Kidney tubule cell (primary cell): ENCODE measurements at regions not wholly inside any gene's neighbourhood (a gene's known extent, or its start where the extent isn't known, plus 50 kb on each side); places are given as distances from the start of the nearest gene placed in this dataset.
"Not testable (repeated sequence)": the region's sequence is repeated elsewhere in the genome, so short reads cannot be mapped to it uniquely, and the experiment has no call there.

ENCODE experiments used
- DNase-seq: peaks from one replicate; pipeline ENCODE4 v3.0.0-alpha.2; 2018; ENCODE audit warnings: low spot score

- DNase-seq = no peak
Measured at GRCh38 chr1:213417846-213418245, 366.8 kb downstream of the RPS6KC1 start.

DNA sequence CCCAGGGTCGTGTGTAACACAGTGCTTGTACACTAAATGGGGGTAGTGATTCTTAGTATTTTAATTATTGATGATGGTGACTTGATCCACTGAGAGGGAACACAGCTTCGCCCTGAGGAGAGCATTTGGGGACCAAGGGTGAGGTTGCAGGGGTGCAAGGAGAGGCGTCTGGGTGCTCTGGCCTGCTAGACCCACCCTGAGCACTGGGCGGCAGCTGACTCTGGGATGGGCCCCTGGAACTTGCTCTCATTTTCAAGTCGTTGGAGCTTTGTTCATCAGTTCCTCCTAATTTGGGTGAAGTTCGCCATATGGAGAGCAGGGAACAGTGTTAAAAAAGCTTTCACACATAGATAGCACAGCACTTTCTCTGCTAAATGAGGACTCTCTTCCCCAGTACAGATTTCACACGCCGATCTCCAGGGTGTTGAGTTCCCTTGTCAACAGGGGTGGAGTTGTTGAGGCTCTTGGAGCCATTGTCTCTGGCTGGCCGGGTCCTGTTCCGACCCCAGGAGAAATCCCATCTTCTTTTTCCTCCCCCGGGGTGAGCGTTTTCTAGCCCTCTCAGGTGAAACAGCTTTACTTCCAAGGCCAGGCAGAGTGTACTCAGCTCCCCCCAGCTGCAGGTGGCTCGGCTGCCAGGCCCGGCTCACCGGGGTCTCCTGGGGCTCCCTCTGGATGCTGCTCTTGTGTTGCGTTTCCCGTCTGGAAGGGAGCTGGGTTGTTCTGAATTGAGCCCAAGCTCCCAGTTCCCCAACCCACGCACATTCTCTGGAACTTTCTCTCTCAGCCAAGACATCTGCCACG is 367.4 kb downstream of the RPS6KC1 start:
- no peak for DNase-seq

GRCh38 chr1:213419401-213420030 is 368.5 kb downstream of the RPS6KC1 start:
- DNase-seq = peak; percentile 44

DNA sequence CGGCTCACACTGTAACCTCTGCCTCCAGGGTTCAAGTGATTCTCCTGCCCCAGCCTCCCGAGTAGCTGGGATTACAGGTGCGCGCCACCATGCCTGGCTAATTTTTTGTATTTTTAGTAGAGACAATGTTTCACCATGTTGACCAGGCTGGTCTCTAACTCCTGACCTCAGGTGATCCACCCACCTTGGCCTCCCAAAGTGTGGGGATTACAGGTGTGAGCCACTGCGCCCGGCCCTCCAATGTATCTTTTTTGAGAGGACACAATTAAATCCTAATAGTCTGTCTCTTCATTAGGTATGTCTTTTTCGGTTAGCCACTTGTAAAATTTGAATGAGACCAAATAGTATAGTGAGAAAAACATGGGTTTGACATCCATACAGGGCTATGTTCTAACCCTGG is 370.1 kb downstream of the RPS6KC1 start:
- DNase-seq = not testable (repeated sequence)

DNA sequence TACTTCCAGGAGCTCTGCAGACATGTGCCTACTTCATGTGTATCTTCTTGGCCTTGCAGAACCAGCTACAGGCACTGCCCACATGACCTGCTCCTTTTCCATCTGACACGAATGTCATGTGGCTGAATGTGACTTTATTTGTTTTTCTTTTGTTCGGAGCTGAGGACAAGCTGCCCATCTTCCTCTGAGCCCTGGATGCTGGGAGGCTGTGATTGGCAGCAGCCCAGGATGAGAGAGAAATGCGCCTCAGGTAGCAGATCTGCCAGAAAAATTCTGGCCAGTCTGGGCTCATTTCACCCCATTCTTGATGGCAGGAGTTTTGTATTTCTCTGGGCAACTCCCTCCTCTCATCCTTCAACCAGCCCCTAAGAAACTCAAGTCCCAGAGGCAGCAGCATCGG is 372.0 kb downstream of the RPS6KC1 start:
- no peak for DNase-seq

DNA sequence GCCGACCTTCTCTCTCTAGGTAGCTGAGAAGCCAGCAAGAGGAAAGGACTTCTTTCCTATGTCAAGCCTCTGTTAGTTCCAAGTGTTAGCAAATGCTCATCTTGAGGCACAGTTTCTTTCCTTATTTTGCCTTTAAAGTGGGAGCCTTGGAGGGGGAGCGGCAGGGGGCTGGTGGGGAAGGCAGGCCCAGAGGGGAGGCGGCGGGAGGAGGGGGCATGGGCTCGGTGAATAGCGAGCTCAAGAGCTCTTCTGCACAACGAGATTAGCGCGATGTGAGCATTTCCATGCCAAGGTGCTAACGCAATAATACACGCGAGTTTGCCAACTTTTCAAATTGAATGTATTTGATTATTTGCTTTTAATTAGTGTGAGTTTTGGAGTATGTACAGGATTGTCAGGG is 372.6 kb downstream of the RPS6KC1 start:
- DNase-seq = no peak

GRCh38 chr1:213425376-213426030 is 374.5 kb downstream of the RPS6KC1 start:
- no peak for DNase-seq

DNA sequence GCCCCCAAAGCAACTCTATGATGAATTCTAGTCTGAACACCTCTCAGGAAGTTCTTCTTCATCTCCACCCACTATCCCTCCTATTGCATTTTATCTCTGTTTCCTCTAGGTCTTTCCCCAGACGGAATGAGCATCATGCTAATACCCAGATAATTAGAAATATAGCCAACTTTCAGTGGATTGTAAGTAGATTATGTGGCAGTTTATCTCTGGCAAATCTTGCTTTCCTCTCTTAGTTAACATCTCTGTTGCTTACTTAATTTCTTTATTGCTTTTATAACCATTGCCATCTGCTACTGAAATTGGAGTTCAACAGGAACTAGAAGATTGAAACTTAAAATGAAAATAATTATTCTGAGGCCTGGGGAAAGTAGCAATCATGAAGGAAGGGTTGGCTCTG is 378.6 kb downstream of the RPS6KC1 start:
- no peak for DNase-seq

- no peak for DNase-seq
Measured at GRCh38 chr1:213435715-213436114, 384.7 kb downstream of the RPS6KC1 start.

DNA sequence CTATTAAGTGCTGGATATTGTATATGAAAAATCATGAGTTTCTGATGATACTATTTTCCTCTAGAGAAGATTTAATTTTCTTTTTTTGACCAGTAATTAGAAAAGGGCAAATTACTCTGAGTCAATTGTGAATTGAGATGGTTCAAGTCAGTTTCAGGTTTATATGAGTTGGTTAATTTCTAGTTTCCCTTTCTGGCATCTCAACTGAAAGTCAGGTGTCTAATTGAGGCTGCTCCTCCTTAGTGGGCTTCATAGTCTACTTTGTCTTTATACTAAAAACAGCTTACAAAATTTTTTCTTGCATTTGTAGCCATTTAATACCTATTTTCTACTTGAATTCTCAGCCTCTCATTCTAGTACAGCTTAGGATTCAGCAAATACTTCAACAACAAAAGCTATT is 387.3 kb downstream of the RPS6KC1 start:
- DNase-seq = no peak

GRCh38 chr1:213439703-213440102 is 388.7 kb downstream of the RPS6KC1 start:
- no peak for DNase-seq

DNA sequence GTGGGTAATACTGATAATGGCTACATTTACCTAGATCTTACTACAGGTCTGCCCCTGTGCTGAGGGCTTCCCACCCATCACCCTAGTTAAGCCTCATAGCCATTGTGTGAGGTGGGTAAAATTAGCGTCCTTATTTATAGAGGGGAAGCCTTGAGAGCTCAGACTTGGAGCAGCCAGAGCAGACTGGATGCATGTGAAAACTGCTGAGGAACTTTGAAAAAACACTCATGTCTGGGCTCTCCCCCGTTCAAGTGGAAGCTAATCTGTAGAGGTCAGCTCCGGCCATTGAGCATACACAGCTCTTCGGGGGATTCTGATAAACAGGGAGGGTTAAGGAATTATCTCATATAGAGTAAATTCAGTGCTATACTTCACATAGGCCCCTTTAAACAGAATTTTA is 389.7 kb downstream of the RPS6KC1 start:
- no peak for DNase-seq

- peak; percentile 79 for DNase-seq
Measured at GRCh38 chr1:213443415-213443814, 392.4 kb downstream of the RPS6KC1 start.

GRCh38 chr1:213444224-213444623 is 393.2 kb downstream of the RPS6KC1 start:
- DNase-seq = no peak

DNA sequence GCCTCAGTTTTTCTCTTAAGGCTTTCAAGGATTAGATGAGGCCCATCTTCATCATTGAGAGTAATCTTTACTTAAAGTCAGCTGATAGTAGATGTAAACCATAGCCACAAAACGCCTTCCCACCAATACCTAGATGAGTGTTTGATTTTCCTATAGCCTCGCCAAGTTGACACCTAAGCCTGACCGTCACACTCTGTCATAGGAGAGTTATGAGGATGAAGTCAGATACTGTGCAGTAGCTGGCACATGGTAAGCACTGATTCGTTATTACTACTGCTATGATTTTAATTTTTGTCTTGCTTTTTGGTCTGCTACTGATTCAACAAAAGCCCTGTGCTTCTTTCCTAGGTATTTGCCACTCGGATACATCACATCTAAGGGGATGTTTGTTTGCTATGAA is 395.5 kb downstream of the RPS6KC1 start:
- peak; percentile 43 for DNase-seq

GRCh38 chr1:213448360-213448759 is 397.3 kb downstream of the RPS6KC1 start:
- DNase-seq = no peak

- no peak for DNase-seq
Measured at GRCh38 chr1:213448776-213449175, 397.7 kb downstream of the RPS6KC1 start.

- no peak for DNase-seq
Measured at GRCh38 chr1:213452501-213452900, 401.5 kb downstream of the RPS6KC1 start.

DNA sequence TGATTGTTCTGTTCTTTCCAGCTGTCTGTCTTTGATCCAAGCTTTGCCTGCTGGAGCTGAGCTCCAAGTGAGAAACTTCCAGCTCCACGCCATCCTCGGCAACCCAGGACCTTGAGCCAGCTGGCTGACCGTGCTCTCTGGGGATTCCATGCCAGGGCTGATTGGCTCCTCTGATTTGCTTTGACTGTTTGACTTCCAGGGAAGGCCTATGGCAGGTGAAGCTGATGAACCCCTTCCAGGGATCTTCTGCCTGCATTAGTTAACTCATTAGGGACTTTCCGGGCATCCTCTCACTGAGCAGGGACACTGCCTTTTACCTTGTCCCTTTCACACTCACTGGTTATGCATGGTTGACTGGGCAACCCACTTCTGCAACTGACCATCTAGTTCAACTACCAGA is 406.1 kb downstream of the RPS6KC1 start:
- DNase-seq = peak; percentile 77

GRCh38 chr1:213457733-213458132 is 406.7 kb downstream of the RPS6KC1 start:
- peak; percentile 25 for DNase-seq

DNA sequence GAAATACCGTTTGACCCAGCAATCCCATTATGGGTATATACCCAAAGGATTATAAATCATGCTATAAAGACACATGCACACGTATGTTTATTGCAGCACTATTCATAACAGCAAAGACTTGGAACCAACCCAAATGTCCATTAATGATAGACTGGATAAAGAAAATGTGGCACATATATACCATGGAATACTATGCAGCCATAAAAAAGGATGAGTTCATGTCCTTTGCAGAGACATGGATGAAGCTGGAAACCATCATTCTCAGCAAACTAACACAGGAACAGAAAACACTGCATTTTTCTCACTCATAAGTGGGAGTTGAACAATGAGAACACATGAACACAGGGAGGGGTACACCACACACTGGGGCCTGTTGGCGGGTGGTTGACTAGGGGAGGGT is 411.3 kb downstream of the RPS6KC1 start:
- not testable (repeated sequence) for DNase-seq

DNA sequence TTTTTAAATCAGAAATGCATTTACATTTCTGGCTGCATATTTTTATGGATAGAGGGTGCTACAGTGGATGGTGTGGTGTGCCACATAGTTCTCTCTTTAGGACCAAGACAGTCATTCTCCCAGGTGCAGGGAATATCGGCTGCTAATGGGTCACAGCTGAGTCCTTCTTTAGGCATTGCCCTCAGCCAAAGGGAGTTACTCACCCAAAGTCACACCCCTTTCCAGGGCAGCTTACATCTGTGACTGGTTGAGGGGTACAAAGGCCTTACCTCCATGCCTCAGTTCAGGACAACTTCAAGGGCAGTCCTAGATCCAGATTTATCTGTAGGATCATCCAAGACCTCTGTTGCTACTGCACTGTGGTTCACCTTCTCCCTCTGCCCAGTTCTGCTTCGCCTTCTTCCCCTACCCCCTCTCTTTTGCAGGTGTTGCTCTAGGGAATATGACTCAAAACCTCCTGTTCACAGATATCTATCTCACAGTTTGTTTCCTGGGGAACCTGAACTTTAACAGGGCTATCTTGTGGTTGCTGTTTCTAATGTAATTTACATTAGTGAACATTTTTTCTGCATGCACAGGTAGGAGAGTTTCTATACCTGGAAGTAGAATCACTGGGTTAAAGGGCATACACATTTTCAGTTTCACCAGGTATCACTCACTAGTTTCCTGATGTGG is 413.9 kb downstream of the RPS6KC1 start:
- peak; percentile 57 for DNase-seq

DNA sequence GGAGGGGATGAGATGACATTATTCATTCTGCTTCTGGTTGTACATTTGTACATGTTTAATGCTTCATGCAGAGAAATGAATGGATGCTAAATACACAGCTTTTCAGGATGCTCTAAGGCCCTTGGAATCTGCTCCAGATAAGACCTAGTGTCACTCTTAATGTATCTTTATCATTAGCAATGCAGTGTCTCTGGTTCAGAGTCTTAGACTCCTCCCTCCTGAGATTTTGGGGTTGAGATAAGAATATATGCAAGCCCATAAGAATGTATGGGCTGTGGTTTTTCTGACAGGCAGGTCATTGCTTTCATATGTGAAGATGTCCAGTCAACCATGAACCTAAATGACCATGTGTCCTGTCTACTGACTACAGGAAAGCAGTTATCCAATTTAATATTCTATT is 415.5 kb downstream of the RPS6KC1 start:
- DNase-seq = peak; percentile 7
